Keratinocyte (primary cell): ENCODE measurements at regions not wholly inside any gene's neighbourhood (a gene's known extent, or its start where the extent isn't known, plus 50 kb on each side); places are given as distances from the start of the nearest gene placed in this dataset.

Experiments
- DNase-seq: peaks from one replicate; pipeline ENCODE4 v3.0.0-alpha.2; 2011; ENCODE audit warnings: low read depth, missing footprints, low spot score
- FAIRE-seq: peaks from 2 replicates; lab custom pipeline; 2011; peaks lifted over from hg19 to GRCh38; lab: Jason Lieb, UNC
- H2AFZ ChIP-seq: 2 replicates; pipeline ENCODE4 v1.6.0; 2012; ENCODE audit warnings: low read length, control low read depth, inconsistent platforms; ENCODE audit not compliant: control insufficient read depth
- H3K27ac ChIP-seq: 2 replicates; pipeline ENCODE4 v1.5.1; 2011; ENCODE audit warnings: low read length; ENCODE audit not compliant: control insufficient read depth, insufficient read depth
- H3K27me3 ChIP-seq: 3 replicates; pipeline ENCODE4 v1.6.0; 2011; ENCODE audit warnings: low read length; ENCODE audit not compliant: control insufficient read depth, insufficient read depth; ENCODE audit errors: extremely low read depth
- H3K36me3 ChIP-seq, 2 experiments: 2 replicates in 1 of 2; 3 replicates in 1 of 2; pipeline ENCODE4 v1.5.1; 2011; ENCODE audit warnings: low read length in 2 of 2, mild to moderate bottlenecking in 1 of 2; ENCODE audit not compliant: control insufficient read depth in 2 of 2, insufficient read depth in 2 of 2; ENCODE audit errors: extremely low read depth in 1 of 2
- H3K4me1 ChIP-seq: 3 replicates; pipeline ENCODE4 v1.5.1; 2011; ENCODE audit warnings: low read length; ENCODE audit not compliant: control insufficient read depth, insufficient read depth; ENCODE audit errors: extremely low read depth
- H3K4me2 ChIP-seq: 3 replicates; pipeline ENCODE4 v1.6.0; 2011; ENCODE audit warnings: low read depth, low read length; ENCODE audit not compliant: control insufficient read depth, insufficient read depth; ENCODE audit errors: extremely low read depth
- H3K4me3 ChIP-seq, 3 experiments: fragments of 200-600 bp in 1 of 3; sonication (generic) in 1 of 3; 2 replicates in 2 of 3; 3 replicates in 1 of 3; pipeline ENCODE4 v1.5.1; 2011 to 2016; ENCODE audit warnings: low read length in 3 of 3, mild to moderate bottlenecking in 3 of 3, control low read depth in 2 of 3, inconsistent platforms in 1 of 3, low read depth in 1 of 3, mixed read lengths in 1 of 3, mixed run types in 1 of 3, moderate library complexity in 1 of 3; ENCODE audit not compliant: control insufficient read depth in 2 of 3, insufficient read depth in 2 of 3; ENCODE audit errors: extremely low read depth in 1 of 3
- H3K79me2 ChIP-seq: 2 replicates; pipeline ENCODE4 v1.6.0; 2012; ENCODE audit warnings: low read length; ENCODE audit not compliant: control insufficient read depth, insufficient read depth
- H3K9ac ChIP-seq: 3 replicates; pipeline ENCODE4 v1.6.0; 2011; ENCODE audit warnings: low read length; ENCODE audit not compliant: control insufficient read depth, insufficient read depth; ENCODE audit errors: extremely low read depth
- H3K9me1 ChIP-seq: 3 replicates; pipeline ENCODE4 v1.6.0; 2011; ENCODE audit warnings: low read length; ENCODE audit not compliant: control insufficient read depth, insufficient read depth; ENCODE audit errors: extremely low read depth
- H3K9me3 ChIP-seq: 2 replicates; pipeline ENCODE4 v1.5.1; 2012; ENCODE audit warnings: low read depth, low read length; ENCODE audit not compliant: control insufficient read depth
- H4K20me1 ChIP-seq: 3 replicates; pipeline ENCODE4 v1.6.0; 2011; ENCODE audit warnings: low read length; ENCODE audit not compliant: control insufficient read depth, insufficient read depth; ENCODE audit errors: extremely low read depth
- EZH2 ChIP-seq: IDR thresholded peaks from one replicate; pipeline ENCODE4 v1.6.1; 2012; ENCODE audit warnings: inconsistent platforms, mild to moderate bottlenecking, low read length, moderate library complexity
- dilution Hi-C: fragments of 300-500 bp; cut with MboI; formaldehyde crosslinking; loops from one replicate; pipeline ENCODE4 v1.7.0; 2020; ENCODE audit warnings: low sequenced_read_pairs; ENCODE audit not compliant: extremely low pct_ligation_motif_present
- TF ChIP-seq, protein P1 (sequence below), 3 experiments: IDR thresholded peaks in 1 of 3; conservative IDR thresholded peaks in 1 of 3; optimal IDR thresholded peaks in 1 of 3; 2 replicates in 2 of 3; 3 replicates in 1 of 3; pipeline versions ENCODE3 to v1.5.1; 2011; ENCODE audit warnings: low read length in 3 of 3, mild to moderate bottlenecking in 3 of 3, moderate library complexity in 2 of 3, control low read depth in 1 of 3, inconsistent platforms in 1 of 3; ENCODE audit not compliant: insufficient read depth in 2 of 3; ENCODE audit errors: extremely low read depth in 1 of 3

DNA sequence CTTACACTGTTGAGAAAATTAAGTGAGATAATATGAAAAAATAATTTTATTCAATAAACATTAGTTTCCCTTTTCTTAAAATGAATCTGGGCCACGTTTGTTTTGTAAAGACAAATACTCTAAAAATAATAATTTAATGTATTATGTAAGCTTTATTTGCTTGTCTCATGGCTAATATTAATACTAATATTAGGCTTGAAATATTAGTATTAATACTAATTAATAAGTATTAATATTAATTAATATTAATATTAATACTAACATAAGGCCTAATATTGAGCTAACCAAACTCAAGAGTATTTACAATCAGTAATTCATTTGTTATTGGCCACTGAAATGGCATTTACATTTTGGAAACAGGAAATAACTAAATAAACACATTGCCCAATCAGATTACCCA, 280.1 kb upstream of the ESRRG start:
- Histone ChIP-seq H4K20me1 (no peaks in the 10 kb centered on the region), H3K79me2 (no peaks in the 10 kb centered on the region), H3K9me3 (no peaks in the 10 kb centered on the region), H3K4me1 (no peaks in the 10 kb centered on the region), H3K4me3 (no peak overlapping the region), H3K27ac (no peak overlapping the region), H3K27me3 (no peaks in the 10 kb centered on the region), H3K9ac (no peak overlapping the region), H3K4me2 (no peak overlapping the region), H3K9me1 (no peaks in the 10 kb centered on the region), H2AFZ (no peak overlapping the region), H3K36me3 (no peaks in the 10 kb centered on the region)
- FAIRE-seq, result no peak
- TF ChIP-seq EZH2, result no peak
- TF ChIP-seq, protein P1, sequence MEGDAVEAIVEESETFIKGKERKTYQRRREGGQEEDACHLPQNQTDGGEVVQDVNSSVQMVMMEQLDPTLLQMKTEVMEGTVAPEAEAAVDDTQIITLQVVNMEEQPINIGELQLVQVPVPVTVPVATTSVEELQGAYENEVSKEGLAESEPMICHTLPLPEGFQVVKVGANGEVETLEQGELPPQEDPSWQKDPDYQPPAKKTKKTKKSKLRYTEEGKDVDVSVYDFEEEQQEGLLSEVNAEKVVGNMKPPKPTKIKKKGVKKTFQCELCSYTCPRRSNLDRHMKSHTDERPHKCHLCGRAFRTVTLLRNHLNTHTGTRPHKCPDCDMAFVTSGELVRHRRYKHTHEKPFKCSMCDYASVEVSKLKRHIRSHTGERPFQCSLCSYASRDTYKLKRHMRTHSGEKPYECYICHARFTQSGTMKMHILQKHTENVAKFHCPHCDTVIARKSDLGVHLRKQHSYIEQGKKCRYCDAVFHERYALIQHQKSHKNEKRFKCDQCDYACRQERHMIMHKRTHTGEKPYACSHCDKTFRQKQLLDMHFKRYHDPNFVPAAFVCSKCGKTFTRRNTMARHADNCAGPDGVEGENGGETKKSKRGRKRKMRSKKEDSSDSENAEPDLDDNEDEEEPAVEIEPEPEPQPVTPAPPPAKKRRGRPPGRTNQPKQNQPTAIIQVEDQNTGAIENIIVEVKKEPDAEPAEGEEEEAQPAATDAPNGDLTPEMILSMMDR (optimal IDR thresholded peaks at IDR 0.05 in 1 of 3, IDR thresholded peaks at IDR 0.05 in 1 of 3, conservative IDR thresholded peaks at IDR 0.05 in 1 of 3; ENCODE audit: extremely low read depth in 1 of 3, insufficient read depth in 2 of 3, low read length in 3 of 3), result no peak
- DNase-seq, result no peak
- dilution Hi-C loops, result no loop called here

- TF ChIP-seq EZH2, result no peak
- TF ChIP-seq, protein P1 (optimal IDR thresholded peaks at IDR 0.05 in 1 of 3, IDR thresholded peaks at IDR 0.05 in 1 of 3, conservative IDR thresholded peaks at IDR 0.05 in 1 of 3; ENCODE audit: extremely low read depth in 1 of 3, insufficient read depth in 2 of 3, low read length in 3 of 3), result no peak
- FAIRE-seq (no peak), DNase-seq (no peak)
- H3K36me3 ChIP-seq, result no peaks in the 10 kb centered on the region
- no peaks in the 10 kb centered on the region for H4K20me1 ChIP-seq
- no peak overlapping the region for H3K4me2 ChIP-seq
- no peak overlapping the region for H3K27ac ChIP-seq
- H3K4me3 ChIP-seq, result no peak overlapping the region
- no peaks in the 10 kb centered on the region for H3K4me1 ChIP-seq
- dilution Hi-C loops, result no loop called here
- no peaks in the 10 kb centered on the region for H3K9me1 ChIP-seq
- H3K79me2 ChIP-seq, result no peaks in the 10 kb centered on the region
- H3K27me3 ChIP-seq, result no peaks in the 10 kb centered on the region
- no peak overlapping the region for H2AFZ ChIP-seq
- H3K9ac ChIP-seq, result no peak overlapping the region
- no peaks in the 10 kb centered on the region for H3K9me3 ChIP-seq
These were observed 274.6 kb upstream of the ESRRG start for GRCh38 chr1:216997831-216998230.
